ENCODE measurements at regions not wholly inside any gene's neighbourhood (a gene's known extent, or its start where the extent isn't known, plus 50 kb on each side); places are given as distances from the start of the nearest gene placed in this dataset.

DNA sequence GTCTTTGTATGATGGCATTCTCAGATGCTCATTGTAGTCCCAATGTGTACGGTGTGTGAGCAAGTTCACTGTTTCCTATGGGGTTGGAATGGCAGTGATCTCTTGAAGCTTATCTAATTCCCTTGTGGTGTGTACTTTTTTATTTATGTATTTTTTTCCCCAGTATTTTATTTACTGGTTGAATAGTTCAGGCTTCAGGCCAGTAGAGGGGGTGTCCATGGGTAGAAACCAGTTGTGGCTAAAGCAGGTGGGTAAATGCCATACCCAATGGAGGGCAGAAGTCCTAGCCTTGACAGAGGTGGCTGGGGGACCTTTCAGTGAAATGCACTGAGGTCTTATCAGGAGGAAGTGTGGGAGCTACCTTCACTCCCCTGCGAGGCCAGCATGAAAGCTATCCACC, 351.4 kb upstream of the CWC22 start:
- TF ChIP-seq, protein P1, sequence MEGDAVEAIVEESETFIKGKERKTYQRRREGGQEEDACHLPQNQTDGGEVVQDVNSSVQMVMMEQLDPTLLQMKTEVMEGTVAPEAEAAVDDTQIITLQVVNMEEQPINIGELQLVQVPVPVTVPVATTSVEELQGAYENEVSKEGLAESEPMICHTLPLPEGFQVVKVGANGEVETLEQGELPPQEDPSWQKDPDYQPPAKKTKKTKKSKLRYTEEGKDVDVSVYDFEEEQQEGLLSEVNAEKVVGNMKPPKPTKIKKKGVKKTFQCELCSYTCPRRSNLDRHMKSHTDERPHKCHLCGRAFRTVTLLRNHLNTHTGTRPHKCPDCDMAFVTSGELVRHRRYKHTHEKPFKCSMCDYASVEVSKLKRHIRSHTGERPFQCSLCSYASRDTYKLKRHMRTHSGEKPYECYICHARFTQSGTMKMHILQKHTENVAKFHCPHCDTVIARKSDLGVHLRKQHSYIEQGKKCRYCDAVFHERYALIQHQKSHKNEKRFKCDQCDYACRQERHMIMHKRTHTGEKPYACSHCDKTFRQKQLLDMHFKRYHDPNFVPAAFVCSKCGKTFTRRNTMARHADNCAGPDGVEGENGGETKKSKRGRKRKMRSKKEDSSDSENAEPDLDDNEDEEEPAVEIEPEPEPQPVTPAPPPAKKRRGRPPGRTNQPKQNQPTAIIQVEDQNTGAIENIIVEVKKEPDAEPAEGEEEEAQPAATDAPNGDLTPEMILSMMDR (IDR thresholded peaks at IDR 0.05): no peak
- no peak for TF ChIP-seq POLR2A (IDR thresholded peaks at IDR 0.05)
